GM18499 (cell line): ENCODE measurements at regions not wholly inside any gene's neighbourhood (a gene's known extent, or its start where the extent isn't known, plus 50 kb on each side); places are given as distances from the start of the nearest gene placed in this dataset.

Source experiments
- ATAC-seq: cut with Tn5 transposase; IDR thresholded peaks from one replicate; pipeline ENCODE4 v1.9.1; 2021; ENCODE audit warnings: moderate number of reproducible peaks; ENCODE audit not compliant: insufficient read depth, unreplicated experiment

GRCh38 chr14:101115652-101116051 lies 212.1 kb upstream of the RTL1 start:
- ATAC-seq: no peak

- no peak for ATAC-seq
These were observed 212.5 kb upstream of the RTL1 start for GRCh38 chr14:101116065-101116464.

GRCh38 chr14:101116486-101117130 lies 213.1 kb upstream of the RTL1 start:
- ATAC-seq: no peak

- no peak for ATAC-seq
These were observed 214.0 kb upstream of the RTL1 start for GRCh38 chr14:101117543-101117942.

- ATAC-seq: no peak
These were observed 214.7 kb upstream of the RTL1 start for GRCh38 chr14:101118233-101118632.

GRCh38 chr14:101118746-101119591 lies 215.4 kb upstream of the RTL1 start:
- no peak for ATAC-seq

- no peak for ATAC-seq
These were observed 216.5 kb upstream of the RTL1 start for GRCh38 chr14:101119830-101120571.

GRCh38 chr14:101120641-101121507 lies 217.4 kb upstream of the RTL1 start:
- ATAC-seq: no peak

GRCh38 chr14:101121508-101122139 lies 218.1 kb upstream of the RTL1 start:
- ATAC-seq: no peak

- no peak for ATAC-seq
These were observed 219.0 kb upstream of the RTL1 start for GRCh38 chr14:101122237-101123141.

GRCh38 chr14:101123618-101124510 lies 220.3 kb upstream of the RTL1 start:
- ATAC-seq: no peak

- ATAC-seq: no peak
These were observed 221.3 kb upstream of the RTL1 start for GRCh38 chr14:101124815-101125214.

GRCh38 chr14:101125313-101125712 lies 221.8 kb upstream of the RTL1 start:
- ATAC-seq: no peak

- ATAC-seq: no peak
These were observed 222.5 kb upstream of the RTL1 start for GRCh38 chr14:101125719-101126651.

- no peak for ATAC-seq
These were observed 223.2 kb upstream of the RTL1 start for GRCh38 chr14:101126731-101127130.

- no peak for ATAC-seq
These were observed 223.7 kb upstream of the RTL1 start for GRCh38 chr14:101127224-101127623.
